Adrenal gland (tissue), 9 donors: ENCODE measurements at regions not wholly inside any gene's neighbourhood (a gene's known extent, or its start where the extent isn't known, plus 50 kb on each side); places are given as distances from the start of the nearest gene placed in this dataset.

Experiments used
- DNase-seq, 7 donors: peaks; one replicate each; pipeline ENCODE4 v3.0.0-alpha.2; 2019 to 2020
- H3K27ac ChIP-seq, 5 donors: fragments of 200-600 bp; sonication (generic) in 4 of 5; 1 replicate in 3 of 5; 2 replicates in 2 of 5; pipeline versions ENCODE4 v1.5.1 to v1.8.0; 2016 to 2020; ENCODE audit warnings: mild to moderate bottlenecking in 1 of 5
- H3K27me3 ChIP-seq: fragments of 200-600 bp; 2 replicates; pipeline ENCODE4 v1.8.0; 2021
- H3K36me3 ChIP-seq, 2 donors: fragments of 200-600 bp; replicated peaks in 1 of 2; 1 replicate in 1 of 2; 2 replicates in 1 of 2; pipeline versions ENCODE4 v1.5.1 to v1.8.0; 2018 to 2022
- H3K4me1 ChIP-seq, 2 donors: fragments of 200-600 bp; replicated peaks in 1 of 2; 1 replicate in 1 of 2; 2 replicates in 1 of 2; pipeline versions ENCODE4 v1.5.1 to v1.8.0; 2018 to 2021
- H3K4me3 ChIP-seq, 4 donors: fragments of 200-600 bp; sonication (generic) in 3 of 4; one replicate each; pipeline ENCODE4 v1.5.1; 2016 to 2018
- H3K9me3 ChIP-seq, 3 donors: fragments of 200-600 bp; sonication (generic) in 1 of 3; replicated peaks in 1 of 3; 1 replicate in 2 of 3; 2 replicates in 1 of 3; pipeline versions ENCODE4 v1.5.1 to v1.8.0; 2016 to 2021
- POLR2A ChIP-seq, 2 donors: fragments of 450-650 bp; IDR thresholded peaks; one replicate each; pipeline ENCODE4 v1.6.1; 2017; ENCODE audit warnings: antibody characterized with exemption in 2 of 2, mild to moderate bottlenecking in 2 of 2, moderate library complexity in 1 of 2
- WGBS, 4 donors: extraction: QIAGEN DNeasy Blood & Tissue Kit in 2 of 4; methylation state at CpG; one replicate each; pipeline versions ENCODE4 v1.1.5 to v1.1.7; 2013 to 2017; 5-methylcytosine and 5-hydroxymethylcytosine counted together
- intact Hi-C, 2 donors: fragments of 100-400 bp; cut with DNase I; formaldehyde crosslinking; loops; one replicate each; pipeline versions ENCODE4 v1.14.1 to v1.15.0; 2022 to 2023
- TF ChIP-seq, protein P1 (sequence below), 6 experiments: fragments of 450-650 bp in 4 of 6; fragments of 200-600 bp in 2 of 6; sonication (generic) in 1 of 6; IDR thresholded peaks; 1 replicate in 5 of 6; 2 replicates in 1 of 6; pipeline versions ENCODE4 v1.5.1 to v1.8.0; 2016 to 2021; ENCODE audit warnings: antibody characterized with exemption in 6 of 6, mild to moderate bottlenecking in 2 of 6, moderate library complexity in 1 of 6
- donor health status: healthy with polysubstance abuse.
- donor health status: Bipolar disorder and iron deficiency.
- donor health status: DM: yes; HTN: yes; CAD: no.
- donor health status: DM: no; HTN: no; CAD: no.
- donor health status: DM: no; HTN: no; CAD: no.

DNA sequence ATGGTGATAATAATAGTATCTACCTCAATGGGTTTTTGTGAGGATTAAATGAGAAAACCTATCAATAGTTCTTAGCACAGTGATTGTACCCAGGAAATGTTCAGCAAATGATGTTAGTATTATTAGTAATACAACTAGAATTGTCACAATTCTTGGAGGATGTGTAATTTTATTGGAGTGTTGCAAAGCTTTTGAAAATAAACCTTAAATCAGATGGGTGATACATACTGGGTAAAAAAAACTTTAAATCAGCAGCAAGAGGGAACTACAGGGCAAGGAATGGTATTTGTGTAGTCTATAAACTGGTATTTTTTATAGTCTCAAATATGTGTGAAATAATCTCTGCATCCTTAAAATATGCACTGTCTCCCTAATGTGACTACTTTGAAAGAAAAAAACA lies 371.6 kb downstream of the PIK3R1 start:
- Histone ChIP-seq H3K36me3 (no peaks in the 10 kb centered on the region), H3K27ac (no peak overlapping the region), H3K4me1 (no peaks in the 10 kb centered on the region), H3K27me3 (no peaks in the 10 kb centered on the region), H3K4me3 (no peak overlapping the region), H3K9me3 (no peaks in the 10 kb centered on the region)
- DNase-seq, result no peak
- TF ChIP-seq, protein P1, sequence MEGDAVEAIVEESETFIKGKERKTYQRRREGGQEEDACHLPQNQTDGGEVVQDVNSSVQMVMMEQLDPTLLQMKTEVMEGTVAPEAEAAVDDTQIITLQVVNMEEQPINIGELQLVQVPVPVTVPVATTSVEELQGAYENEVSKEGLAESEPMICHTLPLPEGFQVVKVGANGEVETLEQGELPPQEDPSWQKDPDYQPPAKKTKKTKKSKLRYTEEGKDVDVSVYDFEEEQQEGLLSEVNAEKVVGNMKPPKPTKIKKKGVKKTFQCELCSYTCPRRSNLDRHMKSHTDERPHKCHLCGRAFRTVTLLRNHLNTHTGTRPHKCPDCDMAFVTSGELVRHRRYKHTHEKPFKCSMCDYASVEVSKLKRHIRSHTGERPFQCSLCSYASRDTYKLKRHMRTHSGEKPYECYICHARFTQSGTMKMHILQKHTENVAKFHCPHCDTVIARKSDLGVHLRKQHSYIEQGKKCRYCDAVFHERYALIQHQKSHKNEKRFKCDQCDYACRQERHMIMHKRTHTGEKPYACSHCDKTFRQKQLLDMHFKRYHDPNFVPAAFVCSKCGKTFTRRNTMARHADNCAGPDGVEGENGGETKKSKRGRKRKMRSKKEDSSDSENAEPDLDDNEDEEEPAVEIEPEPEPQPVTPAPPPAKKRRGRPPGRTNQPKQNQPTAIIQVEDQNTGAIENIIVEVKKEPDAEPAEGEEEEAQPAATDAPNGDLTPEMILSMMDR (IDR thresholded peaks at IDR 0.05), result no peak
- TF ChIP-seq POLR2A (IDR thresholded peaks at IDR 0.05), result no peak
- intact Hi-C loops, result no loop called here

DNA sequence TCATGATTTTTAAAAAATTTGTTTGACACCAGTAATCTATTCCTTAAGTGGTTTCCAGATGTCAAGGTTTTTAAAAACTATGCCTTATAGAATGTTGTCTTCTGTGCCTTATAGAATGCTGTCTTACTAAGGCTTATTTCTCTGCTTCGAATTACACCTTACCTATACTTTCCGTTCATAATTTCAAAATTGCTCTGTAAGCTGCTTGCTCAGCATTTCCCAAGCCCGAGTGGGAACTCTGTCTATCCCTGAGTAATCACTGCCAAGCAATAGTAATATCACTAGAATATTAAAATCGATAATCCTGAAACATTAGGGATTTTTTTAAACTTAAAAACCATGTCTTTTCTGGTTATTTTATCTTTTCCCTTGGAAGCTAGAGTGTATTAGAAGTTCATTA lies 376.3 kb downstream of the PIK3R1 start:
- Histone ChIP-seq H3K4me1 (no peaks in the 10 kb centered on the region), H3K36me3 (no peaks in the 10 kb centered on the region), H3K27me3 (no peaks in the 10 kb centered on the region), H3K9me3 (no peaks in the 10 kb centered on the region), H3K27ac (no peak overlapping the region), H3K4me3 (no peak overlapping the region)
- 69 to 79% (median 73%) methylated on average over 4 of the region's 4 CpGs for WGBS, 4 donors
- no peak for DNase-seq
- intact Hi-C loops, result no loop called here
- TF ChIP-seq, protein P1 (IDR thresholded peaks at IDR 0.05), result no peak
- no peak for TF ChIP-seq POLR2A (IDR thresholded peaks at IDR 0.05)

DNA sequence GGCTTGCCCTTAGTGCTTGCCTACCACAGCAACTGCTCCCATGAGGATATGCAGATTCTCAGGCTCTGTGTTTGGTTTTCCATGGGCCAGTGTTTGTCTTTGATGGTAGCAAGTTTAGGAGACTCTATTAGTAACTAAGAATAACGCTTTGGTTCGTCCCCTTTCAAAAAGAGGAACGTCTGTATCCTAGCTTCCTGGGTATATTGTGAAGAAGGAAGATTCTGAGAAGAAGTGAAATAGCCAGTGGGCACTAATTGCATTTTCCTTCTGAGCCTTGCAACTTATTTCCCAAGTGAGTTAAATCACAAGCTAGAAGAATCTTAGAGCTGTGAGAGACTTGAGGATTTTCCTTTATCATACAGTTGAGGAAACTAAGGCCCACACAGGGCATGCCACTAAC lies 376.8 kb downstream of the PIK3R1 start:
- WGBS, 4 donors, result 78 to 88% (median 80%) methylated on average over 3 of the region's 3 CpGs
- DNase-seq, result no peak
- intact Hi-C loops, result no loop called here
- H3K4me3 ChIP-seq, result no peak overlapping the region
- no peaks in the 10 kb centered on the region for H3K36me3 ChIP-seq
- H3K27ac ChIP-seq, result no peak overlapping the region
- no peaks in the 10 kb centered on the region for H3K9me3 ChIP-seq
- no peak for TF ChIP-seq POLR2A (IDR thresholded peaks at IDR 0.05)
- H3K27me3 ChIP-seq, result no peaks in the 10 kb centered on the region
- H3K4me1 ChIP-seq, result no peaks in the 10 kb centered on the region

DNA sequence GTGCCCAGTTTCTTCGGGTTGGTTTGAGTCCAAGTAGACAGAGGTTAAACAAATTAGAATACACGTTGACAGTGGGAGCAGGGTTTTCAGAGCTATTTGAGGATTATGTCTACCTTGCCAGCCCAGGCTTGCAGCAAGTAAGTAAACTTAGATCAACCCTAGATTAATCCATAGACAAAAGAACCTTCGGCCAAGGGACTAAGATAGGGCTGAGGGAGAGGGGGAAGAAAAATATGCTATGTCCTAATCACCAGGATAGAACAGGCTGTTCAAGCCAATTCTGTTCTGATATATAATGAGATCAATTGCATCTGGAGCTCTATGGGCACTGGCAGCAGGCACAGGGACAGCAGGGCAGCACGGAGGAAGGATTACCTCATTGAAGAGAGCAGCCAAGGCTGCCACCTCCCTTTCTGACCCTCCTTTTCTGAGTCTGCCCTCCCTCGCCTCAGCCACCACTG lies 377.7 kb downstream of the PIK3R1 start:
- peak overlapping the region in 1 of 5 donors; percentile 18 for H3K27ac ChIP-seq
- WGBS, 4 donors, result 63 to 70% (median 68%) methylated on average over 5 of the region's 5 CpGs
- intact Hi-C loops, result no loop called here

DNA sequence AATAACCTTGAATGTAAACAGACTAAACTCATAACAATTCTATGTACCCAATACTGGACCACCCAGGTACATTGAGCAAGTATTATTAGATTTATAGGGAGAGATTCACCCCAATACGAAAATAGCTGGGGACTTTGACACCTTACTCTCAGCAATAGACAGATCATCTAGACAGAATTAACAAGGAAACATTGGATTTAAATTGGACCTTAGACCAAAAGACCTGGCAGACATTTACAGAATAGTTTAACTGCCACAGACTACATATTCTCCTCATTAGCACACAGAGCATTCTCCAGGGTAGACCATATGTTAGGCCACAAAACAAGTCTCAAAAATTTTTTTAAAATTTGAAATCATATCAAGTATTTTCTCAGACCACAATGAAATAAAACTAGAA lies 397.4 kb downstream of the PIK3R1 start:
- Histone ChIP-seq H3K4me3 (no peak overlapping the region), H3K4me1 (no peaks in the 10 kb centered on the region), H3K36me3 (no peaks in the 10 kb centered on the region), H3K27ac (no peak overlapping the region), H3K9me3 (peaks cover 0 to 14% (median 0%) of the 10 kb centered on the region in 3 donors), H3K27me3 (no peaks in the 10 kb centered on the region)
- 70 to 90% (median 75%) methylated on average over 1 of the region's 1 CpG for WGBS, 4 donors
- no peak for DNase-seq
- intact Hi-C loops, result no loop called here
- no peak for TF ChIP-seq POLR2A (IDR thresholded peaks at IDR 0.05)
- TF ChIP-seq, protein P1 (IDR thresholded peaks at IDR 0.05), result no peak

More for the DNA sequence above, 377.7 kb downstream of the PIK3R1 start:
- no peak overlapping the region for H3K4me3 ChIP-seq
- peak in 2 of 7 donors; percentile 20 to 84 for DNase-seq
- TF ChIP-seq, protein P1 (IDR thresholded peaks at IDR 0.05), result no peak
- TF ChIP-seq POLR2A (IDR thresholded peaks at IDR 0.05), result no peak
- no peaks in the 10 kb centered on the region for H3K36me3 ChIP-seq
- H3K27me3 ChIP-seq, result no peaks in the 10 kb centered on the region
- H3K9me3 ChIP-seq, result no peaks in the 10 kb centered on the region
- no peaks in the 10 kb centered on the region for H3K4me1 ChIP-seq
